Right atrium auricular region (tissue), 2 donors: ENCODE measurements at regions not wholly inside any gene's neighbourhood (a gene's known extent, or its start where the extent isn't known, plus 50 kb on each side); places are given as distances from the start of the nearest gene placed in this dataset.

Experiments used
- DNase-seq: peaks from one replicate; pipeline ENCODE4 v3.0.0-alpha.2; 2019; ENCODE audit warnings: low spot score
- H3K27ac ChIP-seq, 2 donors: fragments of 200-600 bp; sonication (generic); 1 replicate in 1 of 2; 2 replicates in 1 of 2; pipeline ENCODE4 v1.5.1; 2016 to 2019
- H3K27me3 ChIP-seq, 2 donors: fragments of 200-600 bp; sonication (generic); one replicate each; pipeline versions ENCODE4 v1.5.1 to v1.6.0; 2017 to 2019
- H3K36me3 ChIP-seq: fragments of 200-600 bp; sonication (generic); one replicate; pipeline ENCODE4 v1.5.1; 2016
- H3K4me1 ChIP-seq, 2 donors: fragments of 200-600 bp; sonication (generic); one replicate each; pipeline versions ENCODE4 v1.5.1 to v1.6.0; 2017 to 2019
- H3K4me3 ChIP-seq, 2 donors: fragments of 200-600 bp; sonication (generic); 1 replicate in 1 of 2; 2 replicates in 1 of 2; pipeline ENCODE4 v1.5.1; 2017 to 2019; ENCODE audit warnings: mild to moderate bottlenecking in 1 of 2, moderate library complexity in 1 of 2
- H3K9me3 ChIP-seq, 2 donors: fragments of 200-600 bp; sonication (generic); one replicate each; pipeline ENCODE4 v1.5.1; 2019
- TF ChIP-seq, protein P1 (sequence below), 2 donors: fragments of 200-600 bp; sonication (generic); IDR thresholded peaks; one replicate each; pipeline ENCODE4 v1.5.1; 2019; ENCODE audit warnings: antibody characterized with exemption in 2 of 2

DNA sequence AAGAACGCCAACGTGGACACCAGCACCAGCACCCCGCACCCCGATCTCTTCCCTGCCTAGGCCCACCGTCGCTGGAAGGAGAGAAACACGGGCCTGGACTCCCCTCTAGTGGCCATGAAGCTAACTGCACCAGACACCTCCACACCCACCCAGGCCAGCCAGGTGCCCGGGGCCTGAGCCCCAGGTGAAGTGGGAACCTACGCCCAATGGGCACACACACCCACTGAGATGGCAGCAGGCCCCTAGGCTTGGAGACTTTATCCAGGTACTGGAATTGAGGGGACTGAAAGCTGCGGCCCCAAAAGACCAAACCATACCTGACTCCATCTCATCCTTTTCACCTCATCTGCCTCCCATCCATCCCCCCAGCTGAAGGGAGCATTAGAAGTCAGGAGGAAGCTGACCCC is 81.0 kb downstream of the BUD13 start:
- no peaks in the 10 kb centered on the region for H3K4me1 ChIP-seq
- H3K4me3 ChIP-seq: no peak overlapping the region
- no peak overlapping the region for H3K27ac ChIP-seq
- H3K9me3 ChIP-seq: no peaks in the 10 kb centered on the region
- H3K27me3 ChIP-seq: no peaks in the 10 kb centered on the region
- DNase-seq: peak; percentile 58
- no peaks in the 10 kb centered on the region for H3K36me3 ChIP-seq
- TF ChIP-seq, protein P1, sequence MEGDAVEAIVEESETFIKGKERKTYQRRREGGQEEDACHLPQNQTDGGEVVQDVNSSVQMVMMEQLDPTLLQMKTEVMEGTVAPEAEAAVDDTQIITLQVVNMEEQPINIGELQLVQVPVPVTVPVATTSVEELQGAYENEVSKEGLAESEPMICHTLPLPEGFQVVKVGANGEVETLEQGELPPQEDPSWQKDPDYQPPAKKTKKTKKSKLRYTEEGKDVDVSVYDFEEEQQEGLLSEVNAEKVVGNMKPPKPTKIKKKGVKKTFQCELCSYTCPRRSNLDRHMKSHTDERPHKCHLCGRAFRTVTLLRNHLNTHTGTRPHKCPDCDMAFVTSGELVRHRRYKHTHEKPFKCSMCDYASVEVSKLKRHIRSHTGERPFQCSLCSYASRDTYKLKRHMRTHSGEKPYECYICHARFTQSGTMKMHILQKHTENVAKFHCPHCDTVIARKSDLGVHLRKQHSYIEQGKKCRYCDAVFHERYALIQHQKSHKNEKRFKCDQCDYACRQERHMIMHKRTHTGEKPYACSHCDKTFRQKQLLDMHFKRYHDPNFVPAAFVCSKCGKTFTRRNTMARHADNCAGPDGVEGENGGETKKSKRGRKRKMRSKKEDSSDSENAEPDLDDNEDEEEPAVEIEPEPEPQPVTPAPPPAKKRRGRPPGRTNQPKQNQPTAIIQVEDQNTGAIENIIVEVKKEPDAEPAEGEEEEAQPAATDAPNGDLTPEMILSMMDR (IDR thresholded peaks at IDR 0.05): peak; percentile 80 to 81

DNA sequence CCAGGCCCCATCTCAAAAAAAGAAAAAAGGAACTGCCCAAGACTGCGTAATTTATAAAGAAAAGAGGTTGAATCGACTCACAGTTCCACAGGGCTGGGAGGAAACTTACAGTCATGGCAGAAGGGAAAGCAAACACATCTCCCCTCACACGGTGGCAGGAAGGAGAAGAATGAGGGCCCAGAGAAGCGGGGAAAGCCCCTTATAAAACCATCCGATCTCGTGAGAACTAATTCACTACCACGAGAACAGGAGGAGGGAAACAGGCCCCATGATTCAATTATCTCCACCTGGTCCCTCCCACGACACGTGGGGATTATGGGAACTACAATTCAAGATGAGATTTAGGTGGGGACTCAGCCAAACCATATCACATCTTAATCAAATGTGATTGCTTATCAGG is 82.2 kb downstream of the BUD13 start:
- Histone ChIP-seq H3K9me3 (no peaks in the 10 kb centered on the region), H3K27ac (no peak overlapping the region), H3K4me1 (no peaks in the 10 kb centered on the region), H3K27me3 (no peaks in the 10 kb centered on the region), H3K4me3 (no peak overlapping the region), H3K36me3 (no peaks in the 10 kb centered on the region)
- TF ChIP-seq, protein P1 (IDR thresholded peaks at IDR 0.05): no peak
- DNase-seq: no peak

- H3K27me3 ChIP-seq: no peaks in the 10 kb centered on the region
- H3K4me1 ChIP-seq: no peaks in the 10 kb centered on the region
- no peaks in the 10 kb centered on the region for H3K36me3 ChIP-seq
- TF ChIP-seq, protein P1 (IDR thresholded peaks at IDR 0.05): no peak
- H3K9me3 ChIP-seq: no peaks in the 10 kb centered on the region
- no peak overlapping the region for H3K4me3 ChIP-seq
- H3K27ac ChIP-seq: no peak overlapping the region
- DNase-seq: peak; percentile 36
Observed at GRCh38 chr11:116689413-116690127, 83.2 kb downstream of the BUD13 start.

DNA sequence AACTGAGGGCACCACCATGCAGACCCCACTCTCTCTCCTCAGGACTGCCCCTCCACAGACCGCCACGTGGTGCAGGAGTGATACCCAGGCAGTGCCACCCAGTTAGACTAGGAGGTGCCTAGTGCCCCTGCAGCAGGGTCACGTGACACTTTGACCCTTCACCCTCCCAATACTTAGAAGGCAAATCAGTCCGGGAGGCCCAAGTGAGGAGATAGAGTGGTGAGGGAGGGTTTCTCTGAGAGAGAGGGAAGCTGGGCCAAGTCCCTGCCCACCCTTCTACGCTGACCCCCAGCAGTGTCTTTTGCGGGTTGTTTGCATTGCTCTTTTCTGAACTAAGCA is 84.6 kb downstream of the BUD13 start:
- Histone ChIP-seq H3K36me3 (no peaks in the 10 kb centered on the region), H3K27me3 (no peaks in the 10 kb centered on the region), H3K27ac (no peak overlapping the region), H3K9me3 (no peaks in the 10 kb centered on the region), H3K4me3 (no peak overlapping the region), H3K4me1 (no peaks in the 10 kb centered on the region)
- TF ChIP-seq, protein P1 (IDR thresholded peaks at IDR 0.05): no peak
- peak; percentile 28 for DNase-seq

- no peaks in the 10 kb centered on the region for H3K27me3 ChIP-seq
- H3K4me3 ChIP-seq: no peak overlapping the region
- H3K27ac ChIP-seq: no peak overlapping the region
- no peaks in the 10 kb centered on the region for H3K4me1 ChIP-seq
- TF ChIP-seq, protein P1 (IDR thresholded peaks at IDR 0.05): no peak
- DNase-seq: peak; percentile 26
- no peaks in the 10 kb centered on the region for H3K36me3 ChIP-seq
- H3K9me3 ChIP-seq: no peaks in the 10 kb centered on the region
Observed at GRCh38 chr11:116687458-116688201, 85.2 kb downstream of the BUD13 start.
